ENCODE measurements at regions not wholly inside any gene's neighbourhood (a gene's known extent, or its start where the extent isn't known, plus 50 kb on each side); places are given as distances from the start of the nearest gene placed in this dataset.

GRCh38 chr10:58094985-58095718 is 172.5 kb downstream of the IPMK start:
- Histone ChIP-seq H3K9ac (ENCODE audit: low read depth in 2 of 2, low read length in 2 of 2) (no peak overlapping the region), H3K27me3 (no peaks in the 10 kb centered on the region), H3K36me3 (no peaks in the 10 kb centered on the region), H3K4me1 (no peaks in the 10 kb centered on the region), H3K27ac (no peak overlapping the region), H3K9me3 (no peaks in the 10 kb centered on the region), H3K4me3 (no peak overlapping the region)
- intact Hi-C loops (cut with DNase I): no loop called here
- no peak for DNase-seq
- no peak for TF ChIP-seq CTCF (IDR thresholded peaks at IDR 0.05)

- Histone ChIP-seq H3K27me3 (no peaks in the 10 kb centered on the region), H3K9ac (ENCODE audit: low read depth in 2 of 2, low read length in 2 of 2) (no peak overlapping the region), H3K27ac (no peak overlapping the region), H3K9me3 (no peaks in the 10 kb centered on the region), H3K36me3 (no peaks in the 10 kb centered on the region), H3K4me1 (no peaks in the 10 kb centered on the region), H3K4me3 (no peak overlapping the region)
- intact Hi-C loops (cut with DNase I): no loop called here
- no peak for TF ChIP-seq CTCF (IDR thresholded peaks at IDR 0.05)
- no peak for DNase-seq
These were observed 175.8 kb downstream of the IPMK start for GRCh38 chr10:58091886-58092285.

- Histone ChIP-seq H3K36me3 (no peaks in the 10 kb centered on the region), H3K4me3 (no peak overlapping the region), H3K27me3 (no peaks in the 10 kb centered on the region), H3K9me3 (no peaks in the 10 kb centered on the region), H3K4me1 (no peaks in the 10 kb centered on the region), H3K27ac (no peak overlapping the region), H3K9ac (ENCODE audit: low read depth in 2 of 2, low read length in 2 of 2) (no peak overlapping the region)
- TF ChIP-seq CTCF (IDR thresholded peaks at IDR 0.05): no peak
- intact Hi-C loops (cut with DNase I): no loop called here
- DNase-seq: no peak
These were observed 178.0 kb downstream of the IPMK start for GRCh38 chr10:58089739-58090138.

- no peak for DNase-seq
- Histone ChIP-seq H3K27ac (no peak overlapping the region), H3K4me3 (no peak overlapping the region), H3K9me3 (no peaks in the 10 kb centered on the region), H3K27me3 (no peaks in the 10 kb centered on the region), H3K4me1 (no peaks in the 10 kb centered on the region), H3K36me3 (no peaks in the 10 kb centered on the region), H3K9ac (ENCODE audit: low read depth in 2 of 2, low read length in 2 of 2) (no peak overlapping the region)
- intact Hi-C loops (cut with DNase I): no loop called here
- TF ChIP-seq CTCF (IDR thresholded peaks at IDR 0.05): no peak
These were observed 179.8 kb downstream of the IPMK start for GRCh38 chr10:58087896-58088295.

- intact Hi-C loops (cut with DNase I): no loop called here
- H3K9me3 ChIP-seq: no peaks in the 10 kb centered on the region
- no peak for DNase-seq
- no peak overlapping the region for H3K9ac ChIP-seq (ENCODE audit: low read depth in 2 of 2, low read length in 2 of 2)
- H3K27me3 ChIP-seq: no peaks in the 10 kb centered on the region
- H3K4me1 ChIP-seq: no peaks in the 10 kb centered on the region
- H3K36me3 ChIP-seq: no peaks in the 10 kb centered on the region
- no peak overlapping the region for H3K4me3 ChIP-seq
- no peak for TF ChIP-seq CTCF (IDR thresholded peaks at IDR 0.05)
- no peak overlapping the region for H3K27ac ChIP-seq
These were observed 180.9 kb downstream of the IPMK start for GRCh38 chr10:58086763-58087150.
